ENCODE measurements at regions not wholly inside any gene's neighbourhood (a gene's known extent, or its start where the extent isn't known, plus 50 kb on each side); places are given as distances from the start of the nearest gene placed in this dataset.

DNA sequence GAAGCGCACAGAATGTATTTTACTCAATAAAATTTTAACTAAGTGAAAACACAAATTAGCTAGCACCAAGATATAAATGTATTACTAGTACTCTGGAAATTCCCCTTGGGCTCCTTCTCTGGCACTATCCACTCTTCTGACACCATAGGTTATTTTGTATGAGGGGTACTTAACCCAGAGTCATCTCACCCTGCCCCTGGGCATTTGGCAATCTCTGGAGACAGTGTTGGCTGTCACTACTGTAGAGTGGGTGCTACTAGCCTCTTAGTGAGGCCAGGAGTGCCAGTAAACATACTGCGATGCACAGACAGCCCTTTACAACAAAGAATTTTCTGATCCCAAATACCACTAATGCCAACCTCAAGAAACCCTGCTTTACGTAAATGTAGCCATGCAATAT lies 246.3 kb upstream of the KBTBD8 start:
- DNase-seq (ENCODE audit: low read depth): no peak

DNA sequence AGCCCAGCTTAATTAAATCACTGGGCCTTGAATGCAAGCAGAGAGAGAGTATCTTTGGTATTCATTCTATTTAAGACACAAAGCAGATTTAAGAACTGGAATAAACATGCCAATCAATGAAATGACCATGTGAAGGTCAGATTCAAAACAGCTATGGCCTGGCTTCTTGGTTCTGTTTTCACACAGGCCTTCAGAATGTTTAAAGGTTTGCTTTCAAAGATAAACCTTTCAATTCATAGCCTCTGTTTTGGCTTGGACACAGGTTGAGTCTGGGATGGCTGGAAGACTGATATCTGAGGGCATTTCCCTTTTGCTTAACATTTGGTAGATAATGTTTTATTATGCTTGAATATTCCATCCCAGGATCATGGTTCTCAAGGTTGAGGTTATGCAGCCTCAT lies 244.4 kb upstream of the KBTBD8 start:
- DNase-seq (ENCODE audit: low read depth): no peak

DNA sequence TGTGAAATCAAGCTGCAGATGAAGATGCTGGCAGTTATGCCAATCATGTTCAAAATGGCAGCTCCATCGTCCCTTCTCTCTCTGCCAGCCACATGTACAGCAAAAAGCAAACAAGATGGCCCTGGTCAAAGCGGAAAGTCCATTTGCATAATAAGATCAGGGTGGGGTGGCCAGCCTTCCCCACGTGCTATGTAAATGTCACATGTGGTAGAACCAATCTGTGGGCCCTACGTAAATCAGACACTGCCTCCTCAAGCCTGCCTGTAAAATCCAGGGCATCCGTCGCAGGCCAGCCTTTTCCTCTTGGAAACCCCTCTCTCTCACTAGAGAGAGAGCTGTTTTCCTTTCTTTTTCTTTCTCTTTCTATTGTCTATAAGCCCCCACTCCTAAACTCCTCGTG lies 243.5 kb upstream of the KBTBD8 start:
- DNase-seq (ENCODE audit: low read depth): no peak

GRCh38 chr3:66755924-66756323 lies 242.2 kb upstream of the KBTBD8 start:
- no peak for DNase-seq (ENCODE audit: low read depth)

DNA sequence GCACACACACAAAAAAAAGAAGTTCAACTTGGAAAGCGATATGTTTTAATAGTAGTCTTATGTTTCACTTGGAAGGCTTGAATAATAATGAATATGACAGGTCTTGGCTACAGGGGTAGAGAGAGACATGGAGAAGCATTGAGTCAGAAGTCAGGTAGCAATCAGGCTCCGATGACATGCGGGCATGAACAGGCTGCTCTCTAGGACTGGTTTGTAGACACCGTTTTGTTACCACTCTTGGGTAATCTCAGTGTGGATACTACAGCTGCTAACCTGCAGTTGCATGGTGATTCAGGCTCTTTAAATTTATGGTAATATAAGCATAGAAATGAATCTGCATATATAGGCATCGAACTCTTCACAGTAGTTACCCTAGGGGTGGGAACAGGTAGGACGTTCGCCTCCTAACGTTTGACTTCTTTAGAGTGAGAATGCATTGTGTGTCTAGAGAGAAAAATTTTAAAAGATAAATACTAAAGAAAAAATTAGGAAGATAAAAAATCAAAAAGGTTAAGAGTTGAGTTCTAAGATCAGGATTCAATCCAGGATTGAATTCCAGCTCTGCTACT lies 241.6 kb upstream of the KBTBD8 start:
- no peak for DNase-seq (ENCODE audit: low read depth)

GRCh38 chr3:66761093-66761780 lies 236.9 kb upstream of the KBTBD8 start:
- no peak for DNase-seq (ENCODE audit: low read depth)

- peak; percentile 19 for DNase-seq (ENCODE audit: low read depth)
Observed at GRCh38 chr3:66762916-66763693, 235.0 kb upstream of the KBTBD8 start.

GRCh38 chr3:66778107-66778506 lies 220.0 kb upstream of the KBTBD8 start:
- no peak for DNase-seq (ENCODE audit: low read depth)

- no peak for DNase-seq (ENCODE audit: low read depth)
Observed at GRCh38 chr3:66778777-66779176, 219.3 kb upstream of the KBTBD8 start.

GRCh38 chr3:66785191-66785909 lies 212.8 kb upstream of the KBTBD8 start:
- no peak for DNase-seq (ENCODE audit: low read depth)

DNA sequence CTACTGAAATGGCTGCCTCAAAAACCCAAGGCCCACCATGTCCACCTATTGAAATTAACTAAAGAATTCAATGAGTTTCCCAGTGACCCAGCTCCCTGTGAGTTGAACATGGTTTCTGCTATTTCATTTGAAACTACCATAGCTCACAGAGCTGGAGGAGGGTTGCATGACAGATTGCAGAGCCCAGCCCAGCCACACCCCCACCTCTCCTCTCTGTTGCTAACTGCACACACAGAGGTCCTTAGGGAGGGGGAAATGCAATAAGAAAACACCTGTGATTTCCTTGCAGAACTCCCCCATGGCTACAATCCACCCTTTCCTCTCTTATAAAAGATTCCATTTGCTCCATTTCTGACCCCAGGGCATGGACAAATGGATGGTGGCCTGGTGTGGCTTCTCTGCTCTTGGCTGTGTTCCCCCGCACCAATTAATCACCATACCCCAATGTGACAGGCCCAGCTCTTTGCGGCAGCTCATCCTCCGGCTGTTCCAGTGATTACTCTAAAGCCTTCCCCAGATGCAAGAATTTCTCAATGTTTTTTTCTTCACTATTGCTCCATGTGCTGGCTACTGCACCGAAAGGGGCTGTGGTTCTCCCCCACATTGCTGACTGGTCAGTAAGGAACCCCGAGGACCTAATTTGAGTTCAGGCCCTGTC lies 208.4 kb upstream of the KBTBD8 start:
- no peak for DNase-seq (ENCODE audit: low read depth)

- DNase-seq (ENCODE audit: low read depth): no peak
Observed at GRCh38 chr3:66792086-66792485, 206.0 kb upstream of the KBTBD8 start.

- DNase-seq (ENCODE audit: low read depth): no peak
Observed at GRCh38 chr3:66795365-66795764, 202.7 kb upstream of the KBTBD8 start.

DNA sequence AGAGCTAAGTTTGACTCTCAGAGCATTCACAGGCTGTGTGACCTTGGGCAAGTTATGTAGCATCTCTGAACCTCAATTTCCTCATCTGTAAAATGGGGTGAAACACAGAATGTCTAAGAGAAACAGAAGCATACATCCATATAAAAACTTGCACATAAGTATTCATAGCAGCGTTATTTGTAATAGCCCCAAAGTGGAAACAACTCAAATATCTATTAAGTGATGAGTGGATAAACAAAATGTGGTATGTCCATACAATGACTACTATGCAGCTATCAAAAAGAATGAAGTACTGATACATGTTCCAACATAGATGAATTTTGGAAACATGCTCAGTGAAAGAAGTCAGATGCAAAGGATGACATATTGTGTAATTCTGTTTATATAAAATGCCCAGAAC lies 201.8 kb upstream of the KBTBD8 start:
- no peak for DNase-seq (ENCODE audit: low read depth)

GRCh38 chr3:66797889-66798560 lies 200.1 kb upstream of the KBTBD8 start:
- DNase-seq (ENCODE audit: low read depth): peak; percentile 19

- no peak for DNase-seq (ENCODE audit: low read depth)
Observed at GRCh38 chr3:66800941-66801545, 197.1 kb upstream of the KBTBD8 start.

GRCh38 chr3:66803206-66803605 lies 194.9 kb upstream of the KBTBD8 start:
- DNase-seq (ENCODE audit: low read depth): no peak

DNA sequence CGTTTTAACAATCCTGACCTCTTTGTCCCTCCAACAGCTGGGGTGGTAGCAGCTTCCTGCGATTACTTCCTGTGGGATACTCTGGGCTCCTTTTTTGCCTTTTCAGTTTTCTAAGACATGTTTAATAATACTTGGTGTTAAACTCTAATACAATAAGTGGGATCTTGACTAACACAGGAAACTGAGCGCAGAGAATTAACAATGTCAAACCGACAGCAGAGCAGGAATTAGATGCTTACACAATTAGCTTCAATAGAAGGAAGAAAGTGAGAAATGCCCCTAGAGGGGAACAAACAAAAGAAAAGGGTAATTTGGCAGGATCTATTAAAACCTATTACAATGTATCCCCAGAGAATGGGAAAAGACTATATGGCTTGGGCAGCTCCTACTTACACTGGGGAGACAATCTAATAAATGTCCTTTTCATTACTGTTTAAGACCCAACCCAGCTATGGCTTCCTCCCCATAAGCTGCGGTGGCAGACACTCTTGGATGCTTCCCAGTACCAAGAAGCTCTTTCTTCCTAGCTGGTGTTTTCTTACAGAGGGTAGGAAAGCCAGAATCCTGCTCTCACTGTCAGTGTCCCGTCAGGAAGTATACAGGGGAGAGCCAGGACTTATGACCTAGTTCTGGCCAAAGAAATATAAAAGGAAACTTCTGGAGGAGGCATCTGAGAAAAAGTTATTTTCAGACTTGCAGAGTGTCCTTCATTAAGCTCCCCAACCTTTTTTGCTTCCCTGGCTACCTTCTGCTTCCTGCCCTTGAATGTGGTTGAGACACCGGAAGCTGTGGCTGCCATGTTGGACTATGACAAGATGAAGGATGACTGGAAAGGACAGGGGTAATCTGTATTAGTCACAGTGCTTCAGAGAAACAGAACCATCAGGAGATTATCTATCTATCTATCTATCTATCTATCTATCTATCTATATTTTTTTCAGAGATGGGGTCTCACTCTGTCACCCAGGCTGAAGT lies 194.1 kb upstream of the KBTBD8 start:
- DNase-seq (ENCODE audit: low read depth): no peak

- no peak for DNase-seq (ENCODE audit: low read depth)
Observed at GRCh38 chr3:66808891-66809594, 189.1 kb upstream of the KBTBD8 start.
